Natural killer cell treated with Interleukin-12 subunit alpha and Interleukin-12 subunit beta and Interleukin-15 and Interleukin-18, amount 100 ng/mL, for 72 hours (primary cell): ENCODE measurements at regions not wholly inside any gene's neighbourhood (a gene's known extent, or its start where the extent isn't known, plus 50 kb on each side); places are given as distances from the start of the nearest gene placed in this dataset.
"Not testable (repeated sequence)": the region's sequence is repeated elsewhere in the genome, so short reads cannot be mapped to it uniquely, and the experiment has no call there.

Experiments
- ATAC-seq, 2 donors: fragments of 150-1000 bp; cut with Tn5 transposase in 1 of 2; sonication (Bioruptor Pico), chemical (Tn5 transposase) in 1 of 2; 2 replicates each; pipeline ENCODE4 v1.10.0; 2021
- DNase-seq: peaks from one replicate; pipeline ENCODE4 v3.0.0; 2022; ENCODE audit warnings: low spot score
- H3K27ac Mint-ChIP-seq, 2 donors: 1 replicate in 1 of 2; 2 replicates in 1 of 2; pipeline ENCODE4 v1.8.0; 2022; ENCODE audit warnings: mixed read lengths in 2 of 2, mild to moderate bottlenecking in 1 of 2, moderate library complexity in 1 of 2
- H3K27me3 Mint-ChIP-seq, 2 donors: 1 replicate in 1 of 2; 2 replicates in 1 of 2; pipeline ENCODE4 v1.8.0; 2022; ENCODE audit warnings: mixed read lengths in 2 of 2
- H3K36me3 Mint-ChIP-seq: one replicate; pipeline ENCODE4 v1.8.0; 2022; ENCODE audit warnings: mixed read lengths
- H3K4me1 Mint-ChIP-seq, 2 donors: 1 replicate in 1 of 2; 2 replicates in 1 of 2; pipeline ENCODE4 v1.8.0; 2022; ENCODE audit warnings: low read depth in 2 of 2, mixed read lengths in 2 of 2, mild to moderate bottlenecking in 1 of 2
- H3K4me3 Mint-ChIP-seq: one replicate; pipeline ENCODE4 v1.8.0; 2022; ENCODE audit warnings: mixed read lengths
- H3K9me3 Mint-ChIP-seq: 2 replicates; pipeline ENCODE4 v1.8.0; 2022; ENCODE audit warnings: mixed read lengths

GRCh38 chr1:194437135-194437534, 1250.7 kb upstream of the B3GALT2 start:
- Mint-ChIP-seq H3K36me3 (peaks cover 5% of the 10 kb centered on the region), H3K27me3 (no peaks in the 10 kb centered on the region), H3K4me3 (no peak overlapping the region)

GRCh38 chr1:194431121-194431520, 1244.7 kb upstream of the B3GALT2 start:
- DNase-seq, result no peak
- no peak for ATAC-seq

More at GRCh38 chr1:194437135-194437534, 1250.7 kb upstream of the B3GALT2 start:
- DNase-seq, result no peak
- Mint-ChIP-seq H3K4me1 (no peaks in the 10 kb centered on the region), H3K9me3 (peaks cover 12% of the 10 kb centered on the region), H3K27ac (no peak overlapping the region)
- ATAC-seq, result no peak

GRCh38 chr1:194420706-194421105, 1234.3 kb upstream of the B3GALT2 start:
- no peak for DNase-seq
- H3K4me1 Mint-ChIP-seq, result no peaks in the 10 kb centered on the region
- H3K4me3 Mint-ChIP-seq, result no peak overlapping the region
- H3K36me3 Mint-ChIP-seq, result no peaks in the 10 kb centered on the region
- H3K9me3 Mint-ChIP-seq, result peaks cover 6% of the 10 kb centered on the region
- H3K27me3 Mint-ChIP-seq, result no peaks in the 10 kb centered on the region
- no peak overlapping the region for H3K27ac Mint-ChIP-seq
- no peak for ATAC-seq

More at GRCh38 chr1:194431121-194431520, 1244.7 kb upstream of the B3GALT2 start:
- H3K4me1 Mint-ChIP-seq, result no peaks in the 10 kb centered on the region
- H3K27ac Mint-ChIP-seq, result no peak overlapping the region
- H3K4me3 Mint-ChIP-seq, result no peak overlapping the region
- peaks cover 5% of the 10 kb centered on the region for H3K9me3 Mint-ChIP-seq
- no peaks in the 10 kb centered on the region for H3K36me3 Mint-ChIP-seq
- H3K27me3 Mint-ChIP-seq, result no peaks in the 10 kb centered on the region

GRCh38 chr1:194419721-194420120, 1233.3 kb upstream of the B3GALT2 start:
- no peaks in the 10 kb centered on the region for H3K27me3 Mint-ChIP-seq
- no peak overlapping the region for H3K4me3 Mint-ChIP-seq
- ATAC-seq (no peak), DNase-seq (no peak)
- peaks cover 8% of the 10 kb centered on the region for H3K9me3 Mint-ChIP-seq
- H3K36me3 Mint-ChIP-seq, result peaks cover 3% of the 10 kb centered on the region
- no peak overlapping the region for H3K27ac Mint-ChIP-seq
- no peaks in the 10 kb centered on the region for H3K4me1 Mint-ChIP-seq

GRCh38 chr1:194410756-194411155, 1224.3 kb upstream of the B3GALT2 start:
- H3K27me3 Mint-ChIP-seq, result no peaks in the 10 kb centered on the region
- H3K36me3 Mint-ChIP-seq, result peaks cover 14% of the 10 kb centered on the region
- H3K27ac Mint-ChIP-seq, result no peak overlapping the region
- H3K9me3 Mint-ChIP-seq, result peaks cover 9% of the 10 kb centered on the region
- no peak for DNase-seq
- H3K4me1 Mint-ChIP-seq, result no peaks in the 10 kb centered on the region
- no peak for ATAC-seq
- H3K4me3 Mint-ChIP-seq, result no peak overlapping the region

GRCh38 chr1:194407238-194407637, 1220.8 kb upstream of the B3GALT2 start:
- not testable (repeated sequence) for H3K9me3 Mint-ChIP-seq, H3K4me1 Mint-ChIP-seq, H3K4me3 Mint-ChIP-seq, DNase-seq, ATAC-seq, H3K36me3 Mint-ChIP-seq, H3K27ac Mint-ChIP-seq, H3K27me3 Mint-ChIP-seq

GRCh38 chr1:194394676-194395075, 1208.3 kb upstream of the B3GALT2 start:
- peaks cover 27% of the 10 kb centered on the region for H3K9me3 Mint-ChIP-seq
- no peak overlapping the region for H3K4me3 Mint-ChIP-seq
- H3K36me3 Mint-ChIP-seq, result peaks cover 4% of the 10 kb centered on the region
- H3K4me1 Mint-ChIP-seq, result no peaks in the 10 kb centered on the region
- ATAC-seq (no peak), DNase-seq (no peak)
- no peak overlapping the region for H3K27ac Mint-ChIP-seq
- H3K27me3 Mint-ChIP-seq, result no peaks in the 10 kb centered on the region

GRCh38 chr1:194387531-194387930, 1201.1 kb upstream of the B3GALT2 start:
- H3K27ac Mint-ChIP-seq, result no peak overlapping the region
- H3K4me3 Mint-ChIP-seq, result no peak overlapping the region
- ATAC-seq, result no peak
- H3K4me1 Mint-ChIP-seq, result no peaks in the 10 kb centered on the region
- DNase-seq, result no peak
- H3K36me3 Mint-ChIP-seq, result peaks cover 4% of the 10 kb centered on the region
- no peaks in the 10 kb centered on the region for H3K27me3 Mint-ChIP-seq
- H3K9me3 Mint-ChIP-seq, result peaks cover 15% of the 10 kb centered on the region

- no peaks in the 10 kb centered on the region for H3K27me3 Mint-ChIP-seq
- no peak overlapping the region for H3K4me3 Mint-ChIP-seq
- H3K36me3 Mint-ChIP-seq, result no peaks in the 10 kb centered on the region
- ATAC-seq (no peak), DNase-seq (no peak)
- H3K27ac Mint-ChIP-seq, result no peak overlapping the region
- H3K9me3 Mint-ChIP-seq, result peaks cover 8% of the 10 kb centered on the region
- H3K4me1 Mint-ChIP-seq, result no peaks in the 10 kb centered on the region
Measured at GRCh38 chr1:194378517-194378916, 1192.1 kb upstream of the B3GALT2 start.

- no peaks in the 10 kb centered on the region for H3K36me3 Mint-ChIP-seq
- peaks cover 8% of the 10 kb centered on the region for H3K9me3 Mint-ChIP-seq
- ATAC-seq, result no peak
- H3K27me3 Mint-ChIP-seq, result no peaks in the 10 kb centered on the region
- no peak overlapping the region for H3K4me3 Mint-ChIP-seq
- DNase-seq, result no peak
- H3K27ac Mint-ChIP-seq, result no peak overlapping the region
- no peaks in the 10 kb centered on the region for H3K4me1 Mint-ChIP-seq
Measured at GRCh38 chr1:194374649-194375048, 1188.2 kb upstream of the B3GALT2 start.

GRCh38 chr1:194372266-194372665, 1185.9 kb upstream of the B3GALT2 start:
- Mint-ChIP-seq H3K36me3 (no peaks in the 10 kb centered on the region), H3K27ac (no peak overlapping the region), H3K4me3 (no peak overlapping the region), H3K9me3 (peaks cover 3% of the 10 kb centered on the region), H3K27me3 (no peaks in the 10 kb centered on the region), H3K4me1 (no peaks in the 10 kb centered on the region)
- DNase-seq (no peak), ATAC-seq (no peak)

- H3K27ac Mint-ChIP-seq, result no peak overlapping the region
- H3K4me3 Mint-ChIP-seq, result no peak overlapping the region
- no peak for ATAC-seq
- peaks cover 4% of the 10 kb centered on the region for H3K9me3 Mint-ChIP-seq
- H3K36me3 Mint-ChIP-seq, result no peaks in the 10 kb centered on the region
- no peak for DNase-seq
- H3K4me1 Mint-ChIP-seq, result no peaks in the 10 kb centered on the region
- no peaks in the 10 kb centered on the region for H3K27me3 Mint-ChIP-seq
Measured at GRCh38 chr1:194369622-194370021, 1183.2 kb upstream of the B3GALT2 start.

GRCh38 chr1:194369060-194369459, 1182.6 kb upstream of the B3GALT2 start:
- no peaks in the 10 kb centered on the region for H3K27me3 Mint-ChIP-seq
- H3K4me3 Mint-ChIP-seq, result no peak overlapping the region
- no peaks in the 10 kb centered on the region for H3K36me3 Mint-ChIP-seq
- no peaks in the 10 kb centered on the region for H3K4me1 Mint-ChIP-seq
- ATAC-seq, result no peak
- DNase-seq, result no peak
- H3K9me3 Mint-ChIP-seq, result peaks cover 4% of the 10 kb centered on the region
- no peak overlapping the region for H3K27ac Mint-ChIP-seq

GRCh38 chr1:194367121-194367520, 1180.7 kb upstream of the B3GALT2 start:
- Mint-ChIP-seq H3K9me3 (peaks cover 6% of the 10 kb centered on the region), H3K36me3 (no peaks in the 10 kb centered on the region), H3K27me3 (no peaks in the 10 kb centered on the region), H3K4me3 (no peak overlapping the region), H3K27ac (no peak overlapping the region), H3K4me1 (no peaks in the 10 kb centered on the region)
- ATAC-seq (no peak), DNase-seq (no peak)

- ATAC-seq (no peak), DNase-seq (no peak)
- Mint-ChIP-seq H3K36me3 (no peaks in the 10 kb centered on the region), H3K27ac (no peak overlapping the region), H3K27me3 (no peaks in the 10 kb centered on the region), H3K9me3 (peaks cover 6% of the 10 kb centered on the region), H3K4me1 (no peaks in the 10 kb centered on the region), H3K4me3 (no peak overlapping the region)
Measured at GRCh38 chr1:194366705-194367104, 1180.3 kb upstream of the B3GALT2 start.
